D721Med (cell line): ENCODE measurements at regions not wholly inside any gene's neighbourhood (a gene's known extent, or its start where the extent isn't known, plus 50 kb on each side); places are given as distances from the start of the nearest gene placed in this dataset.
"Not testable (repeated sequence)": the region's sequence is repeated elsewhere in the genome, so short reads cannot be mapped to it uniquely, and the experiment has no call there.

Experiments
- DNase-seq: peaks from one replicate; pipeline ENCODE4 v3.0.0; 2011; ENCODE audit warnings: low spot score; ENCODE audit not compliant: insufficient read length
- FAIRE-seq: peaks from 2 replicates; lab custom pipeline; 2011; peaks lifted over from hg19 to GRCh38; lab: Jason Lieb, UNC
- CTCF ChIP-seq: IDR thresholded peaks from 2 replicates; pipeline ENCODE4 v1.5.1; 2012; ENCODE audit warnings: mild to moderate bottlenecking, control low read depth; ENCODE audit not compliant: insufficient read depth; ENCODE audit errors: missing control alignments

GRCh38 chr2:16053437-16054257, 113.3 kb downstream of the MYCN start:
- FAIRE-seq (no peak), DNase-seq (no peak)
- no peak for TF ChIP-seq CTCF

GRCh38 chr2:16052571-16053052, 112.3 kb downstream of the MYCN start:
- not testable (repeated sequence) for FAIRE-seq, DNase-seq

GRCh38 chr2:16051841-16052564, 111.7 kb downstream of the MYCN start:
- no peak for FAIRE-seq
- no peak for DNase-seq
- TF ChIP-seq CTCF: no peak

- DNase-seq: no peak
- TF ChIP-seq CTCF: no peak
- no peak for FAIRE-seq
Measured at GRCh38 chr2:16050908-16051489, 110.6 kb downstream of the MYCN start.

- TF ChIP-seq CTCF: no peak
Measured at GRCh38 chr2:16050261-16050907, 110.0 kb downstream of the MYCN start.

GRCh38 chr2:16049406-16049805, 109.1 kb downstream of the MYCN start:
- no peak for TF ChIP-seq CTCF
- FAIRE-seq (no peak), DNase-seq (no peak)

More at GRCh38 chr2:16050261-16050907, 110.0 kb downstream of the MYCN start:
- no peak for FAIRE-seq
- DNase-seq: no peak

GRCh38 chr2:16048466-16048865, 108.1 kb downstream of the MYCN start:
- no peak for FAIRE-seq
- no peak for DNase-seq
- no peak for TF ChIP-seq CTCF
